GM19372 (cell line): ENCODE measurements at regions not wholly inside any gene's neighbourhood (a gene's known extent, or its start where the extent isn't known, plus 50 kb on each side); places are given as distances from the start of the nearest gene placed in this dataset.

Experiments used
- ATAC-seq: cut with Tn5 transposase; IDR thresholded peaks from one replicate; pipeline ENCODE4 v1.9.1; 2021; ENCODE audit warnings: mild to moderate bottlenecking, low read depth, moderate library complexity; ENCODE audit not compliant: unreplicated experiment

- no peak for ATAC-seq
Measured at GRCh38 chr2:226446406-226447001, 353.1 kb downstream of the IRS1 start.

DNA sequence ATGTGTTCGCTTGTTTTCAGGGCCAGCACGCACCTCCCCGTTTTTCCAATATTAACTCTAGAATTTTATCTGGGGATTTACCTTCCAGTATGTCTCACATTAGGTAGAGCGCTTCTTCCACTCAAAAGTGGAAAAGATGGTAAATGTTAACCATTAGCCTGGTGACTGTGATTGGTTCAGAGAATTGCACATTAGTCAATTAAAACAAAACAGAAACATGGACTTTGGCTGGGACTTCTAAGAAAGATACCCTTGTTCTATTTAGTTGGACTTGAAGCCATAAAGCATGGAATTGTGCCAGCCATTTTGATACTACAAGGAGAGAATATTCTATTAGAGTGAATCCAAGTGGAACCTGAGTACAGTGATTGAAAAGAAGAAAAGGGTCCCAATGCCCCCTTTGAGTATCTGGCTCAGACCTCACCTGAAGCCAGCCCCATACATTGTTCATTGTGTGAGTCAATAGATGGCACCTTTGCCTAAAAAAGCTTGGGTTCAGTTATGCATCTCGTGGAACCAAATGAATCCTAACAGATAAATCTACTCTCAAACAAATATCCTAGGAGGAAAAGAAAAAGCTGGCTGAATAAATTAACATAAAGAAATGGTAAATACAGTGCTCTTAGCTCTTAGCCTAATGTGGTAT lies 354.3 kb downstream of the IRS1 start:
- ATAC-seq, result no peak

DNA sequence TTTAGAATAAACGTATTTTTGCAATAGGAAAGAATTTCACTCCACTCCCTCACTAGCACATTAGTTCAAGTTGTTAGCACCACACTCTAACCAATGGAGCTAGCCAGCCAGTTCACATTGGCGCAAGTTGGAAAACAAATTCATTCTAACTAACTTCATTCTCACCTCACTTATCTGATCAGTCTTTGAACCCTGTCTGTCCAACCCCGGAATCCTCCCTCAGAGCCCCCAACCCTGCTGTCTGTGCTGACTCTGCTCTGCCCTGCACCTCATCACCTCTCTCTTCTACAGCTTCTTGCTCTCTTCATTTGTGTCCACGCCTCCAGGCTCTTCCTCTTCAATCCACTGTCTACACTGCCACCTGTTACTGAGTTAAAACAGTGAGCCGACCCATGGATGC lies 356.5 kb downstream of the IRS1 start:
- no peak for ATAC-seq

DNA sequence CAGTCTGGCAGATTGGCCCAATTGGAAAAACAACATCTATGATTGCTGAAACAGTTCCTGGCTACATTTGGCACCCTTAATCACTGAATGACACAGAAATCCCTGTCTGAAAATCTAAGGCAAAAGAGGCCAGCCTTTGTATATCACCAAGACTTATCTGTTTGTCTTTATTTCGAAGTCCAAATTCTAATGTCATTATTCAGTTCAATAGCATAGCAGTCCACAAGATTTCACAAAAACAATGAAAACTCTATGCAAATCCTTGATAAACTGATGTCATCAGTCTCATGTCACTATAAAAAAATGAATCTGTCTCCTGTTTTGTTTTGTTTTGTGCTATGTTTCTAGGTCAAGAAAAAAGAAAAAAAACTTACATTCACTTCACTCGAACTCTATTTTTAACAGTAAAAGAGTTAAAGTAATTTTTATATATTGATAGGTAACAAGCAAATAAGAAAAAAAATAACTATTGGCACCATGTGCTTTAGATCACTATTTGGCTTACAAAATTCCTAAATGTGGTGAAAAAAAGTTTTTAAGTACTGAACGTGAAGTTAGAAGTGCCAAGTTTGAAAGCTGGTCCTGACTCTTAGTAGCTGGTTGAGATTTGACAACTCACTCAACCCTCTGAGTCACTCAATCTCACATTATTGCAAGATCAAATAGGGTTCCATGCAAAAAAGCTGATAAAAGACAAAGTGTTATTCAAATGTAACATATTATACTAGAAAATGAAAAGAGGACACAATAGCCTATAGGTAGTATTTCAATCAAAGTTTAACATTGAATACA lies 359.3 kb downstream of the IRS1 start:
- no peak for ATAC-seq

- no peak for ATAC-seq
Measured at GRCh38 chr2:226439337-226439736, 360.3 kb downstream of the IRS1 start.

GRCh38 chr2:226435146-226435545 lies 364.5 kb downstream of the IRS1 start:
- ATAC-seq, result no peak

GRCh38 chr2:226434702-226435101 lies 364.9 kb downstream of the IRS1 start:
- no peak for ATAC-seq

GRCh38 chr2:226431288-226431948 lies 368.2 kb downstream of the IRS1 start:
- no peak for ATAC-seq

- ATAC-seq, result no peak
Measured at GRCh38 chr2:226429476-226429875, 370.1 kb downstream of the IRS1 start.

- ATAC-seq, result no peak
Measured at GRCh38 chr2:226427538-226428307, 371.9 kb downstream of the IRS1 start.

GRCh38 chr2:226426292-226426736 lies 373.3 kb downstream of the IRS1 start:
- ATAC-seq, result no peak

DNA sequence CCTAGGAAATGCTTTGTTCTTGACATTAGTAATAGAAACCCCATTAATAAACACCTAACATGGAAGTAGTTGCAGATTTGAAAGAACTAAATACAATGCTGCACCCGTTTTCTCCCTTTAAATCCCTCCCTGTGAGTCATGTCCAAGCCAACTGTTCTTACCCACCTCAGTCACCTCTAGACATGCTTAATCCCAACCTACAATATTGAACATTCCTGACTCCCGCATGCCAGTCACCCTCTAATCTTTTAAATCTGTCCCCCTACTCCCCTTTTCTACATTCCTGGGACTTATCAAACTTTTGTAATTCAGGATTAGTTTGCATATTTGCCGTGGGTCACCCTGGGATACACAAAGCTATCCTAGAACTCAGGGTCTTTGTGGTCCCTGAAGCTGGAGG lies 374.6 kb downstream of the IRS1 start:
- no peak for ATAC-seq

DNA sequence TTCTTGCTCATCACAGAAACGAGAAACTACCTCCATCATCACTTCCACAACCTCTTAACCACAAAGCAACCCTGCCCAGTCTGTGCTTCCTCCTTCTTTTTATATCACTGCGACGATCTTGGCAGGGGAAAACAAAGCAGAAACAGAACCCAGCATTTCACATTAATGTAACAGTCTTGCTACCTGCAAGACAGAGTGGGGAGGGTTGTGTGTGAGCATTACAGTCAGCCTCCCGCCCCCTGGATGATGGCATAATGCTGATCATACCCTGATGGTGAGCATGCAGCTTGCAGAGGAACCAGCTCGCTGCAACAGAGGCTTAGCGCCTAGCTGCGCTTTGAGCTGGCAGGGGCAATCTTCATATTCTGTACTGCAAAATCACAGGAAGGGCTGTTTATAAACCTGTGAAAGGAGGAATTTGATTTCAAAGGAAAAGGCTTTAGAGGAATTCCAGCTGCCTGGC lies 376.1 kb downstream of the IRS1 start:
- no peak for ATAC-seq

DNA sequence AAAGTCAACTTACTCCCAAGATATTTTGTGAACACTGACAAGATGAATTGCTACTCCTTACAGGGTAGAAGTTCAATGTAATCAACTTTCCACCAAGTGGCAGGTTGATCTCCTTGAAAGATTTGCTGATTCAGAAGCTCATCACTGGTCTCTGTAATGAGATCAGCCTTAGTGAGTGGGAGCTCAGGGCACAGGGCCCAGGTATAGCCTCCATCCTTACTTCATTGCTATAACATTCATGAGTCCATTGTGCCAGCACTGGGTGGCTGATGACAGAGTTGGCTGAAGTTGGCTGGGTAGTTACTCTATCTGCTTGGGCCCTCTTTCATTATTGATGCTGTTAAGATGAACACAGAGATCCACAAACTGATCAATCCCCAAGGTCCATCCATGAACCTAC lies 379.0 kb downstream of the IRS1 start:
- no peak for ATAC-seq

- ATAC-seq, result no peak
Measured at GRCh38 chr2:226418521-226418920, 381.1 kb downstream of the IRS1 start.

DNA sequence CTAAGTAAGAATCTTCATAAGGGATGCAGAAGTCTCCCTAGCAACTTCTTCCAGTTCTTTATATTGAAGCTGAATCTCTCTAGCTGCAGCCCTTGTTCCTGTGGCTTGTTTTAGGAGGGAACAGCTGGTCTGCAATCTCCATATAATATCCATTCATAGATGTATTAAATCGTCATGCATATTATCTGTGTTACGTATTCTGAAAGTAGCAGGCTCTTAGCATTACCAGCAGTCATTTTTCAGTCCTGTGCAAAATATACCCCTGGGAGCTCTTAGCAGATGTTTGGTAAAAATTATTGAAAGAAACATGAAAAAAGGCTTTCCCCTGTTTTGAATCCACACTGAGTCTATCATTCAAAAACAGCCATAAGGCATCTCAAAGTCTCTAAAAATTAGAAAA lies 385.3 kb downstream of the IRS1 start:
- no peak for ATAC-seq

DNA sequence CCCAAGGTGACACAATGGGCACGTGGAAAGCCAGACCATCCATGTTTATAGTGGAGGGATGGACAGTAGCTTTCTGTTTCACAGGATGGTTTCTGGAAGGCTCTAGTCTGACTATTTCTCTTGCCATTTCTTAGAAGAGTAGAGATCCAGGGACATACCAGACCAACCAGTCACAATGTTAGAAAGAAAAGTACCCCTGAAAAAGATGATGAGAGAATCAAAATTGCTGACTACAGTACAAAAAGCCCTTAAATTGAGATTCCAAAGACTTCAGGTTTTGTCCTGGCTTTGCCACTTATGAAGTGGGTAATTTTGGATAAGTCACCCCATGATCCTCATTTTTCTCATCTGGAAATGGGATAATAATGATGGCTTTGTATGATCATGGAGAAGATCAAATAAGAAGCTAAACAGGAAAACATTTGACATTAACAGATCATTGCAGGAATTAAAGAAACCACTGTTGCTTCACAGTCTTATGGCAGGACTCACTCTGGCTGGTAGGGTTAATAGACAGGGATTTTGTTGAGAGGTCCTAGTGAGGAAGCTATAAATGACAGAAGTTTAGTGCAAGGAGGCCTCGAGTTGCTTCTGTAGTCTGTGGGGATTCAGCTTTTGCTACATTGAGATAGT lies 386.0 kb downstream of the IRS1 start:
- ATAC-seq, result no peak

GRCh38 chr2:226411727-226412360 lies 387.8 kb downstream of the IRS1 start:
- ATAC-seq, result no peak

DNA sequence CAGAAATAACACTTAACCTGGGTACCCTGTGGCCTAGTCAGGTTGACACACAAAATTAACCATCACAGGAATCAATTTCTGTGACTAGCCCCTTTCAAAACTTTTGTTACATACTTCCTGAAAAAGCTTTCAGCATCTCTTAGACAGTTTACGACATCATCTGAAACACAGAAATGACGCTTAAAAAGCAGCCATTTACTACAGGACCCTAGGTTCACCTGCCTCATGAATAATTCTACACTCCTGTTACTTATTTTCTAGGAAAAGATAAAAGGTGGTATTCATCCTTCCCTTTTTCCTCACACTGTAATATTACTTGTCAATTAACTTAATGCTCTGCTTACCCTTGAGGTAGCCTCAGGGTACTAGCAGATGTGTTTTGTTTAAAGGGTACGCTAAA lies 388.4 kb downstream of the IRS1 start:
- no peak for ATAC-seq
